ENCODE measurements at regions not wholly inside any gene's neighbourhood (a gene's known extent, or its start where the extent isn't known, plus 50 kb on each side); places are given as distances from the start of the nearest gene placed in this dataset.

- H3K36me3 ChIP-seq = no peaks in the 10 kb centered on the region
- H3K9me3 ChIP-seq = no peaks in the 10 kb centered on the region
- no peak overlapping the region for H3K4me3 ChIP-seq
- no peak for ATAC-seq
- no peak for DNase-seq
- H3K4me1 ChIP-seq = no peaks in the 10 kb centered on the region
- intact Hi-C loops (cut with DNase I) = no loop called here
- H3K27me3 ChIP-seq (ENCODE audit: low read depth) = no peaks in the 10 kb centered on the region
- H3K27ac ChIP-seq = no peak overlapping the region
- no peak for TF ChIP-seq CTCF (IDR thresholded peaks at IDR 0.05)
These were observed 893.8 kb upstream of the CELF4 start for GRCh38 chr18:38459131-38459994.

GRCh38 chr18:38458698-38459097 is 893.1 kb upstream of the CELF4 start:
- H3K4me1 ChIP-seq = no peaks in the 10 kb centered on the region
- H3K36me3 ChIP-seq = no peaks in the 10 kb centered on the region
- no peaks in the 10 kb centered on the region for H3K27me3 ChIP-seq (ENCODE audit: low read depth)
- no peak for DNase-seq
- ATAC-seq = no peak
- H3K27ac ChIP-seq = no peak overlapping the region
- no peak overlapping the region for H3K4me3 ChIP-seq
- H3K9me3 ChIP-seq = no peaks in the 10 kb centered on the region
- intact Hi-C loops (cut with DNase I) = no loop called here
- no peak for TF ChIP-seq CTCF (IDR thresholded peaks at IDR 0.05)

GRCh38 chr18:38456253-38456652 is 890.7 kb upstream of the CELF4 start:
- intact Hi-C loops (cut with DNase I) = no loop called here
- DNase-seq = no peak
- no peak for ATAC-seq
- Histone ChIP-seq H3K27me3 (ENCODE audit: low read depth) (no peaks in the 10 kb centered on the region), H3K4me3 (no peak overlapping the region), H3K9me3 (no peaks in the 10 kb centered on the region), H3K4me1 (no peaks in the 10 kb centered on the region), H3K36me3 (no peaks in the 10 kb centered on the region), H3K27ac (no peak overlapping the region)
- TF ChIP-seq CTCF (IDR thresholded peaks at IDR 0.05) = no peak

- no peaks in the 10 kb centered on the region for H3K36me3 ChIP-seq
- no peaks in the 10 kb centered on the region for H3K27me3 ChIP-seq (ENCODE audit: low read depth)
- no peak for TF ChIP-seq CTCF (IDR thresholded peaks at IDR 0.05)
- H3K27ac ChIP-seq = no peak overlapping the region
- H3K4me3 ChIP-seq = no peak overlapping the region
- no peaks in the 10 kb centered on the region for H3K9me3 ChIP-seq
- intact Hi-C loops (cut with DNase I) = no loop called here
- no peaks in the 10 kb centered on the region for H3K4me1 ChIP-seq
- ATAC-seq = no peak
- no peak for DNase-seq
These were observed 889.3 kb upstream of the CELF4 start for GRCh38 chr18:38454764-38455469.

- Histone ChIP-seq H3K4me3 (no peak overlapping the region), H3K9me3 (no peaks in the 10 kb centered on the region), H3K27ac (no peak overlapping the region), H3K4me1 (no peaks in the 10 kb centered on the region), H3K36me3 (no peaks in the 10 kb centered on the region), H3K27me3 (ENCODE audit: low read depth) (no peaks in the 10 kb centered on the region)
- TF ChIP-seq CTCF (IDR thresholded peaks at IDR 0.05) = no peak
- ATAC-seq = peak in 1 of 2 donors; percentile 31
- intact Hi-C loops (cut with DNase I) = no loop called here
- no peak for DNase-seq
These were observed 888.3 kb upstream of the CELF4 start for GRCh38 chr18:38453880-38454279.
